GM10248 (cell line): ENCODE measurements at regions not wholly inside any gene's neighbourhood (a gene's known extent, or its start where the extent isn't known, plus 50 kb on each side); places are given as distances from the start of the nearest gene placed in this dataset.

Source experiments
- CTCF ChIA-PET: fragments of 300-600 bp; sonication (Branson Sonifier 250); formaldehyde crosslinking; extraction: SDS; loops from one replicate; lab custom pipeline; 2021; ENCODE audit warnings: antibody characterized with exemption; lab: Yijun Ruan, JAX
- POLR2A ChIA-PET: fragments of 350-650 bp; sonication (Branson Sonifier 250); formaldehyde crosslinking; extraction: SDS; loops from one replicate; lab custom pipeline; 2020; ENCODE audit warnings: antibody characterized with exemption; lab: Yijun Ruan, JAX
- DNase-seq: peaks from one replicate; pipeline ENCODE4 v3.0.0; 2012; ENCODE audit errors: extremely low spot score
- CTCF ChIP-seq: IDR thresholded peaks from 2 replicates; pipeline ENCODE4 v1.5.1; 2012; ENCODE audit warnings: mild to moderate bottlenecking, low read depth; ENCODE audit errors: extremely low read depth, missing control alignments, control extremely low read depth

- no peak for TF ChIP-seq CTCF
- ChIA-PET POLR2A (no interaction called here), CTCF (interaction anchor here (1.1 kb wide), 1 partner anchor 20 kb away, joined by 3 read pairs; no protein-coding TSS in a partner anchor)
- DNase-seq = no peak
Measured at GRCh38 chr3:22189616-22190015, 438.6 kb upstream of the ZNF385D start.

- POLR2A ChIA-PET = no interaction called here
- CTCF ChIA-PET = interaction anchor here (1.8 to 2.4 kb wide), 2 partner anchors 11 to 17 kb away, joined by 6 to 9 read pairs; no protein-coding TSS in a partner anchor
- DNase-seq = no peak
- no peak for TF ChIP-seq CTCF
Measured at GRCh38 chr3:22199095-22199494, 448.1 kb upstream of the ZNF385D start.

DNA sequence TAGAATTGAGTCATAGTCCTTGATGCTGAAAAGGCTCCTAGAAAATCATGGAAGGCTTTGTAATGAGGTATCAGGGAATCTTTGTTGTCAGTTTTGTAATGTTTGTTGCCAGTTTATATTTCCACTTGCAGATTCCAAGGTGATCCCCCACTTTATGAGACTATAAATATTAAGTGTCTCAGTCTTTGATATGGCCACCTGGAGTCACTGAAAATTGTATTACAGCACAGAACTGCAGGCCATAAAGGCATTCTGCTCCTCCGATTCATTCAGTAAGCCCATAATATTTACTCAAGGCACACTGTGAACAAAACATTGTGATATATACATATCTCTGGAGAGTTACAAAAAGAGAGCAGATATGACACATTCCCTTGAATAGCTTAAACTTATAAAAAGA lies 457.8 kb upstream of the ZNF385D start:
- ChIA-PET POLR2A (no interaction called here), CTCF (interaction anchor here (0.8 to 2.6 kb wide), 4 partner anchors 10 to 84 kb away, joined by 3 to 9 read pairs (median 6); no protein-coding TSS in a partner anchor)
- no peak for DNase-seq
- TF ChIP-seq CTCF = no peak

DNA sequence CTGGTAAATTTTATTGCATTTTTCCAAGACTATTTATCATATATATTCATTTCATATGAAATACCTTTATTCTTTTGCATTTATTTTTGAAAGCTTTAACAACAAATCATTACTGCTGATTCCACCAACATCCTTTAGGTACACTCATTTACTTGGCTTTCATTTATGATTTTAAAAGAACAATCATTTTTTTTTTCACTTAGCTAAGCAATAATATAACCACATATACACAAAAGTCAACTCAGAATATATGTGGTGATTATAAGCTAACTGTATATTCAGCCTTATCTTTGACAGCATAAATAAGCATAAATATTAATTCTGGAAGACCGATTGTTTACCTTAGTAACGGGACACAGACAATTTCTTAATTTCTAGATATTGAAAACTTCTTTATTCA lies 458.6 kb upstream of the ZNF385D start:
- no peak for TF ChIP-seq CTCF
- no peak for DNase-seq
- CTCF ChIA-PET = interaction anchor here (0.8 to 2.6 kb wide), 4 partner anchors 9 to 85 kb away, joined by 3 to 9 read pairs (median 6); no protein-coding TSS in a partner anchor
- POLR2A ChIA-PET = no interaction called here

- ChIA-PET POLR2A (no interaction called here), CTCF (interaction anchor here (1.3 to 2.5 kb wide), 3 partner anchors 11 to 21 kb away, joined by 3 to 9 read pairs (median 3); no protein-coding TSS in a partner anchor)
- TF ChIP-seq CTCF = no peak
- DNase-seq = no peak
Measured at GRCh38 chr3:22210693-22211092, 459.7 kb upstream of the ZNF385D start.

DNA sequence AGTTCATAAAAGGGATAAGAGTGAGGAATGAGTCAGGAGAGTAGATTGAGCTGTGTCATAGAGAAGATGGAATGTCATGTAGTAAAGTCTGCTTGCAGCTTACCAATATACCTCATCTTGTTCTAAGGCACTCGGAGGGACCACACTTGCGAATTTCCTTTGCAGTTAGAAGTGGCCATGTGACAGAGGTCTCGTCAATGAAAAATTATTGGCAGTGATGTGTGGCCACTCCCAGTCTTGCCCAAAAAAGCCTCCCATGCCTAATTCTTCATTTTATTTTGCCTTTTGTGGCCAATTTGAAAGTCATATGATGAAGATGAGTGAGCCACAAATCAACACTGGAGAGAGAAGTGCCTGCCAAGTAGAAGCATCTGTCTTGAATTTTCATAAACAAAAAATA lies 465.6 kb upstream of the ZNF385D start:
- DNase-seq = no peak
- POLR2A ChIA-PET = no interaction called here
- TF ChIP-seq CTCF = no peak
- CTCF ChIA-PET = no interaction called here
